Kidney (tissue), 13 donors: ENCODE measurements at regions not wholly inside any gene's neighbourhood (a gene's known extent, or its start where the extent isn't known, plus 50 kb on each side); places are given as distances from the start of the nearest gene placed in this dataset.
"Not testable (repeated sequence)": the region's sequence is repeated elsewhere in the genome, so short reads cannot be mapped to it uniquely, and the experiment has no call there.

Experiments
- DNase-seq, 5 donors: peaks; one replicate each; pipeline ENCODE4 v3.0.0-alpha.2; 2013 to 2020
- FAIRE-seq: peaks from 2 replicates; lab custom pipeline; 2012; peaks lifted over from hg19 to GRCh38; lab: Jason Lieb, UNC
- H3K27ac ChIP-seq, 2 donors: one replicate each; pipeline ENCODE4 v1.7.0; 2013; ENCODE audit warnings: low read depth in 2 of 2, low read length in 2 of 2, inconsistent platforms in 1 of 2
- H3K27me3 ChIP-seq: one replicate; pipeline ENCODE4 v1.7.1; 2013; ENCODE audit warnings: low read length, inconsistent platforms; ENCODE audit not compliant: control insufficient read depth, insufficient read depth
- H3K36me3 ChIP-seq, 3 donors: one replicate each; pipeline versions ENCODE4 v1.7.0 to v1.7.1; 2013; ENCODE audit warnings: low read length in 3 of 3, control low read depth in 1 of 3, inconsistent platforms in 1 of 3; ENCODE audit not compliant: insufficient read depth in 3 of 3, control insufficient read depth in 2 of 3
- H3K4me1 ChIP-seq, 3 donors: one replicate each; pipeline versions ENCODE4 v1.7.0 to v1.7.1; 2013; ENCODE audit warnings: low read length in 3 of 3, inconsistent platforms in 1 of 3, low read depth in 1 of 3; ENCODE audit not compliant: control insufficient read depth in 2 of 3, insufficient read depth in 2 of 3
- H3K4me3 ChIP-seq, 3 donors: one replicate each; pipeline versions ENCODE4 v1.7.0 to v1.8.1; 2013; ENCODE audit warnings: low read length in 3 of 3, control low read depth in 1 of 3, inconsistent platforms in 1 of 3
- H3K9ac ChIP-seq, 3 donors: one replicate each; pipeline versions ENCODE4 v1.7.0 to v1.7.1; 2013; ENCODE audit warnings: low read length in 3 of 3, control low read depth in 1 of 3, inconsistent platforms in 1 of 3
- H3K9me3 ChIP-seq, 3 donors: one replicate each; pipeline versions ENCODE4 v1.7.0 to v1.7.1; 2013; ENCODE audit warnings: low read length in 3 of 3, control low read depth in 1 of 3, inconsistent platforms in 1 of 3; ENCODE audit not compliant: control insufficient read depth in 2 of 3, insufficient read depth in 1 of 3
- CTCF ChIP-seq: IDR thresholded peaks from 3 replicates; pipeline ENCODE4 v1.5.1; 2012; ENCODE audit warnings: mild to moderate bottlenecking, moderate library complexity, borderline replicate concordance; ENCODE audit not compliant: insufficient read depth; ENCODE audit errors: extremely low read depth
- intact Hi-C: fragments of 100-400 bp; cut with DNase I; formaldehyde crosslinking; loops from one replicate; pipeline ENCODE4 v1.11.1; 2022
- donor health status: control.
- donor health status: control.
- donor health status: control.
- donor health status: control.
- donor health status: control.
- donor health status: DM: yes; HTN: yes; CAD: no.
- donor health status: Normal renal cell carcinoma (clear cell type).

- FAIRE-seq (no peak), DNase-seq (peak in 3 of 5 donors; percentile 20 to 49 (median 36))
Measured at GRCh38 chr6:8939615-8940014, 504.3 kb upstream of the SLC35B3 start.

DNA sequence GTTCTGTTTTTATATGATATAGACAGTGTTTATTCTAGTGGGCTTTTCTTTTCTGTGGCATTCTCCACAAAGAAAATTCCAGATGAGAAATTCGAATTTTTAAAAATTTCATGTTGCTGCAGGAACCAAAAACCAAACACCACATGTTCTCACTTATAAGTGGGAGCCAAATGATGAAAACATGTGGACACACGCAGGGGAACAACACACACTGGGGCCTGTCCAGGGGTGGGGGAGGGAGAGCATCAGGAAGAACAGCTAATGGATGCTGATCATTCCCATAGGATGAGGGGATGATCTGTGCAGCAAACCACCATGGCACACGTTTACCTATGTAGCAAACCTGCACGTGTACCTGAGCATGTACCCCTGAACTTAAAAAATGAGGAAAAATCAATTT is 499.0 kb upstream of the SLC35B3 start:
- H3K36me3 ChIP-seq, result no peaks in the 10 kb centered on the region
- DNase-seq (no peak), FAIRE-seq (no peak)
- H3K27me3 ChIP-seq, result no peaks in the 10 kb centered on the region
- intact Hi-C loops, result no loop called here
- no peak for TF ChIP-seq CTCF
- H3K4me3 ChIP-seq, result no peak overlapping the region
- H3K27ac ChIP-seq, result no peak overlapping the region
- no peaks in the 10 kb centered on the region for H3K9me3 ChIP-seq
- no peak overlapping the region for H3K9ac ChIP-seq
- H3K4me1 ChIP-seq, result no peaks in the 10 kb centered on the region

More at GRCh38 chr6:8939615-8940014, 504.3 kb upstream of the SLC35B3 start:
- H3K27me3 ChIP-seq, result no peaks in the 10 kb centered on the region
- no peak overlapping the region for H3K27ac ChIP-seq
- no peaks in the 10 kb centered on the region for H3K9me3 ChIP-seq
- TF ChIP-seq CTCF, result no peak
- intact Hi-C loops, result no loop called here
- no peak overlapping the region for H3K4me3 ChIP-seq
- H3K4me1 ChIP-seq, result no peaks in the 10 kb centered on the region
- H3K9ac ChIP-seq, result no peak overlapping the region
- H3K36me3 ChIP-seq, result no peaks in the 10 kb centered on the region

DNA sequence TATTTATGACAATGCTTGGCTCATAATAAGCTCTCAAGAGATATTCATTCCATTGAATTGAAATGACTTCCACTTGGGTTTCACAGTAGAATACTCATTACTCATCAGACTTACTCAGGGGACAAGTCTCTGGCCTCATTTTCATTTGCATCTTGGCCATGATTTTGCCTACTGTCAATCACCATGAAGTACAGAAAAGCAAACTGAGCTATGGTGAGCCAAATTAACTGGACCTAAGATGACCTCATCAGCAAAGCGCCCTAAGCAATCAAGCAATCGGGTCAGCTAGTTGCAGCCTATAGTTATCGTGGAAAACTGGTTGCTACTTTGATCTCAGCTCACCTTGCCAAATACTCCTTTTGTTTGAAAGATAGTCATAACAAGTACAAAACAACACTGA is 494.7 kb upstream of the SLC35B3 start:
- Histone ChIP-seq H3K4me3 (no peak overlapping the region), H3K9ac (no peak overlapping the region), H3K36me3 (no peaks in the 10 kb centered on the region), H3K27ac (no peak overlapping the region), H3K9me3 (no peaks in the 10 kb centered on the region), H3K4me1 (no peaks in the 10 kb centered on the region), H3K27me3 (no peaks in the 10 kb centered on the region)
- no peak for TF ChIP-seq CTCF
- FAIRE-seq (no peak), DNase-seq (no peak)
- intact Hi-C loops, result no loop called here

- H3K4me3 ChIP-seq, intact Hi-C loops, H3K27me3 ChIP-seq, H3K36me3 ChIP-seq, DNase-seq, H3K9me3 ChIP-seq, H3K27ac ChIP-seq, H3K4me1 ChIP-seq, H3K9ac ChIP-seq, FAIRE-seq: not testable (repeated sequence)
Measured at GRCh38 chr6:8920244-8920643, 484.9 kb upstream of the SLC35B3 start.
